ENCODE measurements at regions not wholly inside any gene's neighbourhood (a gene's known extent, or its start where the extent isn't known, plus 50 kb on each side); places are given as distances from the start of the nearest gene placed in this dataset.

DNA sequence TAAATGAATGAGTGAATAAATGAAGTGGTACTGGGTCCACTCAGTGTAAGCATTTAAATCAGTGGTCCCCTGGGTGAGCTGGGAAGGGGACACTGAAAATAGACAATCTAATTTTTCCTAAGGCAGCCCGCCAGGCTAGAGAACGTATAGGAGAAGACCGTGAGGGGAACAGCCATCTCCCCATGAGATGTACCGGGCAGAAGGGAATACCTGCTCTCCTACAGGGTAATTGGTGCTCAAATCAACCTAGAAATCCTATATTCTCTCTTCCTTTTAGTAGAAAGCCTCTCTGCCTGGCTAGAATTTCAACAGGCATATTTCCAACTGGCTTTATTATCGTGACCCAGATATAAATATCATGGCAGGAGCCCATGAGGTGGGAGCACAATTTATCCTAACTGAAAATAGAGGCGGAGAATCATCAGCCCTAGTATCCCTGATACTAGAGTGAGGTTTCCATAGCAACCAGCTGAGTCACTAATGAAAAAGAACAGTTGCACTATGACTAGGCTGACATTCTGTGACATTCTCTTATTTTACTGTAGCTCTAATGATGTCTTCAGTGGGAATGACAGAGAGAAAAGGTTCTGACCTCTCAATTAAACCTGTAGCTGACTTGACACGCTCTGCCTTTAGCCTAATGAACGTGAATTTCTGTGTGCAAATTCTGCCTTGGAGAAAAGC, 96.5 kb upstream of the CAST start:
- TF ChIP-seq, protein P1, sequence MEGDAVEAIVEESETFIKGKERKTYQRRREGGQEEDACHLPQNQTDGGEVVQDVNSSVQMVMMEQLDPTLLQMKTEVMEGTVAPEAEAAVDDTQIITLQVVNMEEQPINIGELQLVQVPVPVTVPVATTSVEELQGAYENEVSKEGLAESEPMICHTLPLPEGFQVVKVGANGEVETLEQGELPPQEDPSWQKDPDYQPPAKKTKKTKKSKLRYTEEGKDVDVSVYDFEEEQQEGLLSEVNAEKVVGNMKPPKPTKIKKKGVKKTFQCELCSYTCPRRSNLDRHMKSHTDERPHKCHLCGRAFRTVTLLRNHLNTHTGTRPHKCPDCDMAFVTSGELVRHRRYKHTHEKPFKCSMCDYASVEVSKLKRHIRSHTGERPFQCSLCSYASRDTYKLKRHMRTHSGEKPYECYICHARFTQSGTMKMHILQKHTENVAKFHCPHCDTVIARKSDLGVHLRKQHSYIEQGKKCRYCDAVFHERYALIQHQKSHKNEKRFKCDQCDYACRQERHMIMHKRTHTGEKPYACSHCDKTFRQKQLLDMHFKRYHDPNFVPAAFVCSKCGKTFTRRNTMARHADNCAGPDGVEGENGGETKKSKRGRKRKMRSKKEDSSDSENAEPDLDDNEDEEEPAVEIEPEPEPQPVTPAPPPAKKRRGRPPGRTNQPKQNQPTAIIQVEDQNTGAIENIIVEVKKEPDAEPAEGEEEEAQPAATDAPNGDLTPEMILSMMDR (conservative IDR thresholded peaks at IDR 0.05; ENCODE audit: low read length) = no peak
- no peak for TF ChIP-seq EZH2phosphoT487 (IDR thresholded peaks at IDR 0.05; ENCODE audit: borderline replicate concordance)

Data from Loucy (cell line).